ENCODE measurements at regions not wholly inside any gene's neighbourhood (a gene's known extent, or its start where the extent isn't known, plus 50 kb on each side); places are given as distances from the start of the nearest gene placed in this dataset.

- no peaks in the 10 kb centered on the region for H3K27me3 ChIP-seq (replicated peaks; ENCODE audit: control insufficient read depth, insufficient read depth, low read length)
- no peaks in the 10 kb centered on the region for H3K9me3 ChIP-seq
- H3K4me1 ChIP-seq: no peaks in the 10 kb centered on the region
- Mint-ChIP-seq H3K4me1 (ENCODE audit: low read depth, unreplicated experiment) (no peaks in the 10 kb centered on the region), H3K27ac (ENCODE audit: unreplicated experiment) (no peak overlapping the region), H3K27me3 (ENCODE audit: insufficient read depth, unreplicated experiment) (peaks cover 24% of the 10 kb centered on the region), H3K4me3 (ENCODE audit: unreplicated experiment) (no peak overlapping the region), H3K36me3 (ENCODE audit: insufficient read depth, unreplicated experiment) (no peaks in the 10 kb centered on the region), H3K9me3 (ENCODE audit: unreplicated experiment) (no peaks in the 10 kb centered on the region)
- no peak overlapping the region for H3K4me3 ChIP-seq (ENCODE audit: low read depth, low read length)
- DNase-seq: no peak
- no TSS peak for BruUV-seq (replicated peaks)
- CTCF ChIA-PET: interaction anchor here (0.9 kb wide), 1 partner anchor 207 kb away, joined by 4 read pairs; no protein-coding TSS in a partner anchor
- POLR2A ChIA-PET: no interaction called here
- intact Hi-C loops (cut with micrococcal nuclease; ENCODE audit: unreplicated experiment): loop anchor here (10.0 kb wide), 1 partner anchor 1033 kb away; no protein-coding TSS in a partner anchor
- TF ChIP-seq, protein P1, sequence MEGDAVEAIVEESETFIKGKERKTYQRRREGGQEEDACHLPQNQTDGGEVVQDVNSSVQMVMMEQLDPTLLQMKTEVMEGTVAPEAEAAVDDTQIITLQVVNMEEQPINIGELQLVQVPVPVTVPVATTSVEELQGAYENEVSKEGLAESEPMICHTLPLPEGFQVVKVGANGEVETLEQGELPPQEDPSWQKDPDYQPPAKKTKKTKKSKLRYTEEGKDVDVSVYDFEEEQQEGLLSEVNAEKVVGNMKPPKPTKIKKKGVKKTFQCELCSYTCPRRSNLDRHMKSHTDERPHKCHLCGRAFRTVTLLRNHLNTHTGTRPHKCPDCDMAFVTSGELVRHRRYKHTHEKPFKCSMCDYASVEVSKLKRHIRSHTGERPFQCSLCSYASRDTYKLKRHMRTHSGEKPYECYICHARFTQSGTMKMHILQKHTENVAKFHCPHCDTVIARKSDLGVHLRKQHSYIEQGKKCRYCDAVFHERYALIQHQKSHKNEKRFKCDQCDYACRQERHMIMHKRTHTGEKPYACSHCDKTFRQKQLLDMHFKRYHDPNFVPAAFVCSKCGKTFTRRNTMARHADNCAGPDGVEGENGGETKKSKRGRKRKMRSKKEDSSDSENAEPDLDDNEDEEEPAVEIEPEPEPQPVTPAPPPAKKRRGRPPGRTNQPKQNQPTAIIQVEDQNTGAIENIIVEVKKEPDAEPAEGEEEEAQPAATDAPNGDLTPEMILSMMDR (IDR thresholded peaks at IDR 0.05; ENCODE audit: insufficient read depth in 1 of 2, low read depth in 1 of 2, low read length in 1 of 2, severe bottlenecking in 1 of 2, unreplicated experiment in 1 of 2): no peak
- no peaks in the 10 kb centered on the region for H3K36me3 ChIP-seq (ENCODE audit: control insufficient read depth, insufficient read depth, low read length)
Measured at GRCh38 chr10:23521735-23522134, 82.9 kb downstream of the OTUD1 start.

GRCh38 chr10:23522345-23522744 is 83.5 kb downstream of the OTUD1 start:
- Mint-ChIP-seq H3K4me1 (ENCODE audit: low read depth, unreplicated experiment) (no peaks in the 10 kb centered on the region), H3K27ac (ENCODE audit: unreplicated experiment) (no peak overlapping the region), H3K9me3 (ENCODE audit: unreplicated experiment) (no peaks in the 10 kb centered on the region), H3K36me3 (ENCODE audit: insufficient read depth, unreplicated experiment) (no peaks in the 10 kb centered on the region), H3K4me3 (ENCODE audit: unreplicated experiment) (no peak overlapping the region), H3K27me3 (ENCODE audit: insufficient read depth, unreplicated experiment) (peaks cover 24% of the 10 kb centered on the region)
- no peaks in the 10 kb centered on the region for H3K9me3 ChIP-seq
- CTCF ChIA-PET: interaction anchor here (0.9 kb wide), 1 partner anchor 208 kb away, joined by 4 read pairs; no protein-coding TSS in a partner anchor
- no peak overlapping the region for H3K4me3 ChIP-seq (ENCODE audit: low read depth, low read length)
- BruUV-seq (replicated peaks): no TSS peak
- POLR2A ChIA-PET: no interaction called here
- H3K4me1 ChIP-seq: no peaks in the 10 kb centered on the region
- H3K27me3 ChIP-seq (replicated peaks; ENCODE audit: control insufficient read depth, insufficient read depth, low read length): no peaks in the 10 kb centered on the region
- H3K36me3 ChIP-seq (ENCODE audit: control insufficient read depth, insufficient read depth, low read length): no peaks in the 10 kb centered on the region
- TF ChIP-seq, protein P1 (IDR thresholded peaks at IDR 0.05; ENCODE audit: insufficient read depth in 1 of 2, low read depth in 1 of 2, low read length in 1 of 2, severe bottlenecking in 1 of 2, unreplicated experiment in 1 of 2): no peak
- no peak for DNase-seq
- intact Hi-C loops (cut with micrococcal nuclease; ENCODE audit: unreplicated experiment): loop anchor here (10.0 kb wide), 1 partner anchor 1032 kb away; no protein-coding TSS in a partner anchor

- no peaks in the 10 kb centered on the region for H3K36me3 ChIP-seq (ENCODE audit: control insufficient read depth, insufficient read depth, low read length)
- no TSS peak for BruUV-seq (replicated peaks)
- ChIA-PET POLR2A (no interaction called here), CTCF (interaction anchor here (0.9 kb wide), 1 partner anchor 209 kb away, joined by 4 read pairs; no protein-coding TSS in a partner anchor)
- no peaks in the 10 kb centered on the region for H3K27me3 ChIP-seq (replicated peaks; ENCODE audit: control insufficient read depth, insufficient read depth, low read length)
- Mint-ChIP-seq H3K27me3 (ENCODE audit: insufficient read depth, unreplicated experiment) (peaks cover 24% of the 10 kb centered on the region), H3K4me3 (ENCODE audit: unreplicated experiment) (no peak overlapping the region), H3K9me3 (ENCODE audit: unreplicated experiment) (no peaks in the 10 kb centered on the region), H3K4me1 (ENCODE audit: low read depth, unreplicated experiment) (no peaks in the 10 kb centered on the region), H3K27ac (ENCODE audit: unreplicated experiment) (no peak overlapping the region), H3K36me3 (ENCODE audit: insufficient read depth, unreplicated experiment) (no peaks in the 10 kb centered on the region)
- intact Hi-C loops (cut with micrococcal nuclease; ENCODE audit: unreplicated experiment): loop anchor here (10.0 kb wide), 1 partner anchor 1032 kb away; no protein-coding TSS in a partner anchor
- TF ChIP-seq, protein P1 (IDR thresholded peaks at IDR 0.05; ENCODE audit: insufficient read depth in 1 of 2, low read depth in 1 of 2, low read length in 1 of 2, severe bottlenecking in 1 of 2, unreplicated experiment in 1 of 2): no peak
- no peaks in the 10 kb centered on the region for H3K9me3 ChIP-seq
- no peaks in the 10 kb centered on the region for H3K4me1 ChIP-seq
- H3K4me3 ChIP-seq (ENCODE audit: low read depth, low read length): no peak overlapping the region
- no peak for DNase-seq
Measured at GRCh38 chr10:23523251-23523650, 84.4 kb downstream of the OTUD1 start.

Data from Caco-2 (cell line).